SK-N-SH treated with all-trans-retinoic acid at 6 μM for 48 hours (cell line): ENCODE measurements at regions not wholly inside any gene's neighbourhood (a gene's known extent, or its start where the extent isn't known, plus 50 kb on each side); places are given as distances from the start of the nearest gene placed in this dataset.

Experiments used
- ATAC-seq: fragments of 200-7000 bp; cut with Tn5 transposase; 3 replicates; pipeline ENCODE4 v1.9.1; 2020; ENCODE audit warnings: mild to moderate bottlenecking, moderate library complexity
- ARNTL ChIP-seq: fragments of 450-650 bp; formaldehyde crosslinking; IDR thresholded peaks from 2 replicates; pipeline ENCODE4 v1.5.0; 2020; ENCODE audit warnings: low read depth, mild to moderate bottlenecking, moderate library complexity, borderline replicate concordance
- BACH2 ChIP-seq: fragments of 250-450 bp; sonication (Bioruptor Pico); IDR thresholded peaks from 2 replicates; pipeline ENCODE4 v1.9.0; 2021; ENCODE audit warnings: mild to moderate bottlenecking, borderline replicate concordance
- CSDC2 ChIP-seq: fragments of 250-450 bp; sonication (Bioruptor Pico); IDR thresholded peaks from 2 replicates; pipeline ENCODE4 v1.5.0; 2020; ENCODE audit warnings: mild to moderate bottlenecking, moderate library complexity
- GLIS3 ChIP-seq: fragments of 250-450 bp; sonication (Bioruptor Pico); IDR thresholded peaks from 2 replicates; pipeline ENCODE4 v1.5.0; 2020; ENCODE audit warnings: mild to moderate bottlenecking, moderate library complexity
- OSR1 ChIP-seq: fragments of 250-450 bp; sonication (Bioruptor Pico); IDR thresholded peaks from 2 replicates; pipeline ENCODE4 v1.8.0; 2022; ENCODE audit warnings: moderate library complexity, mild to moderate bottlenecking, inconsistent platforms
- PPARA ChIP-seq: fragments of 250-450 bp; sonication (Bioruptor Pico); IDR thresholded peaks from 2 replicates; pipeline ENCODE4 v1.5.0; 2020; ENCODE audit warnings: mild to moderate bottlenecking, borderline replicate concordance
- RARB ChIP-seq: fragments of 250-450 bp; sonication (Bioruptor Pico); IDR thresholded peaks from 2 replicates; pipeline ENCODE4 v1.8.0; 2021; ENCODE audit warnings: mild to moderate bottlenecking, moderate library complexity
- SNAI2 ChIP-seq: fragments of 250-450 bp; sonication (Bioruptor Pico); IDR thresholded peaks from 2 replicates; pipeline ENCODE4 v1.5.0; 2020; ENCODE audit warnings: mild to moderate bottlenecking, moderate library complexity
- TCF4 ChIP-seq: fragments of 250-450 bp; sonication (Bioruptor Pico); IDR thresholded peaks from 2 replicates; pipeline ENCODE4 v1.8.0; 2021; ENCODE audit warnings: mild to moderate bottlenecking, moderate library complexity, borderline replicate concordance
- ZC3H10 ChIP-seq: fragments of 250-450 bp; sonication (Bioruptor Pico); IDR thresholded peaks from 2 replicates; pipeline ENCODE4 v1.5.1; 2021; ENCODE audit warnings: mild to moderate bottlenecking, moderate library complexity
- ZFP3 ChIP-seq: fragments of 250-450 bp; sonication (Bioruptor Pico); IDR thresholded peaks from 2 replicates; pipeline ENCODE4 v1.5.0; 2020; ENCODE audit warnings: mild to moderate bottlenecking, moderate library complexity
- ZNF70 ChIP-seq: fragments of 450-650 bp; formaldehyde crosslinking; IDR thresholded peaks from 2 replicates; pipeline ENCODE4 v1.5.0; 2020; ENCODE audit warnings: mild to moderate bottlenecking, moderate library complexity
- ZNF8 ChIP-seq: fragments of 450-650 bp; formaldehyde crosslinking; IDR thresholded peaks from 2 replicates; pipeline ENCODE4 v1.5.0; 2020; ENCODE audit warnings: mild to moderate bottlenecking, moderate library complexity
- TF ChIP-seq, protein P1 (sequence below): fragments of 250-450 bp; sonication (Bioruptor Pico); IDR thresholded peaks from 2 replicates; pipeline ENCODE4 v1.8.0; 2020; ENCODE audit warnings: mild to moderate bottlenecking, moderate library complexity, borderline replicate concordance
- TF ChIP-seq, protein P2 (sequence below): fragments of 250-450 bp; sonication (Bioruptor Pico); IDR thresholded peaks from 2 replicates; pipeline ENCODE4 v1.5.1; 2020; ENCODE audit warnings: low read depth, mild to moderate bottlenecking, moderate library complexity
- TF ChIP-seq, protein P3 (sequence below): fragments of 250-450 bp; sonication (Bioruptor Pico); IDR thresholded peaks from 2 replicates; pipeline ENCODE4 v1.5.0; 2020; ENCODE audit warnings: mild to moderate bottlenecking, moderate library complexity
- TF ChIP-seq, protein P4 (sequence below): fragments of 250-450 bp; sonication (Bioruptor Pico); IDR thresholded peaks from 2 replicates; pipeline ENCODE4 v1.5.1; 2021; ENCODE audit warnings: mild to moderate bottlenecking, moderate library complexity

DNA sequence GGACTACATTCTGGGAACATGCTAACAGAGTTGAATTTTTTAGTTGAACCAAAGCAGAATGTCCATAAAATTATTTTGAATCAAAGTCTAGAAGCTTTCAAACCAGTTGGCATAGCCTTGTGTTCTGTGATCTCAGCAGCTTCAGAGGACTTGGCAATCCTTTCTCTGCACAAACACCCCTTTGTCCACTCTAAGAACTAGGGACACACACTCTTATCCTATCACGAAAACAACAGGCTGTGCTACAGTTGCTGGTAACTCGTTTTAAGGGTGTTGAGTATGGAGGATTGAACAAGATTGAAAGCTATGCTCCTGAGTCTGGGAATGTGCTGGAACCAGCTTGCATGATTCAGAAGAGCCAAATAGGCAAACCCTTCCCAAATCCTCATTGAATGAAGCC, 76.4 kb upstream of the PRSS58 start:
- no peak for ATAC-seq
- TF ChIP-seq BACH2 (CRISPR knock-in tag) (no peak), TCF4 (CRISPR knock-in tag) (no peak), ARNTL (CRISPR knock-in tag) (no peak)

DNA sequence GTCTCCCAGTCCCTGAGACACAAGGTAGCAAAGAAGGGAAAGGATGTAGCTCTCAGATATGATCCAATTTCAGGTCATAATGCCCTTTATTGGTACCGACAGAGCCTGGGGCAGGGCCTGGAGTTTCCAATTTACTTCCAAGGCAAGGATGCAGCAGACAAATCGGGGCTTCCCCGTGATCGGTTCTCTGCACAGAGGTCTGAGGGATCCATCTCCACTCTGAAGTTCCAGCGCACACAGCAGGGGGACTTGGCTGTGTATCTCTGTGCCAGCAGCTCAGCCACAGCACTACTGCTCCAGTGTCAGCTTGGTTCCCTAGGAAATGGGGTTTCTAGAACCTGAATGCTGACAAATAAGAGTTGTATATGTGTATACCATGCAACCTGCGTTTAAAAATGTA, 74.6 kb upstream of the PRSS58 start:
- no peak for TF ChIP-seq ZNF8 (CRISPR knock-in tag)
- no peak for TF ChIP-seq BACH2 (CRISPR knock-in tag)
- no peak for TF ChIP-seq CSDC2 (CRISPR knock-in tag)
- TF ChIP-seq, protein P1, sequence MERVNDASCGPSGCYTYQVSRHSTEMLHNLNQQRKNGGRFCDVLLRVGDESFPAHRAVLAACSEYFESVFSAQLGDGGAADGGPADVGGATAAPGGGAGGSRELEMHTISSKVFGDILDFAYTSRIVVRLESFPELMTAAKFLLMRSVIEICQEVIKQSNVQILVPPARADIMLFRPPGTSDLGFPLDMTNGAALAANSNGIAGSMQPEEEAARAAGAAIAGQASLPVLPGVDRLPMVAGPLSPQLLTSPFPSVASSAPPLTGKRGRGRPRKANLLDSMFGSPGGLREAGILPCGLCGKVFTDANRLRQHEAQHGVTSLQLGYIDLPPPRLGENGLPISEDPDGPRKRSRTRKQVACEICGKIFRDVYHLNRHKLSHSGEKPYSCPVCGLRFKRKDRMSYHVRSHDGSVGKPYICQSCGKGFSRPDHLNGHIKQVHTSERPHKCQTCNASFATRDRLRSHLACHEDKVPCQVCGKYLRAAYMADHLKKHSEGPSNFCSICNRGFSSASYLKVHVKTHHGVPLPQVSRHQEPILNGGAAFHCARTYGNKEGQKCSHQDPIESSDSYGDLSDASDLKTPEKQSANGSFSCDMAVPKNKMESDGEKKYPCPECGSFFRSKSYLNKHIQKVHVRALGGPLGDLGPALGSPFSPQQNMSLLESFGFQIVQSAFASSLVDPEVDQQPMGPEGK (CRISPR knock-in tag): no peak
- TF ChIP-seq ZFP3 (CRISPR knock-in tag): no peak
- TF ChIP-seq, protein P2, sequence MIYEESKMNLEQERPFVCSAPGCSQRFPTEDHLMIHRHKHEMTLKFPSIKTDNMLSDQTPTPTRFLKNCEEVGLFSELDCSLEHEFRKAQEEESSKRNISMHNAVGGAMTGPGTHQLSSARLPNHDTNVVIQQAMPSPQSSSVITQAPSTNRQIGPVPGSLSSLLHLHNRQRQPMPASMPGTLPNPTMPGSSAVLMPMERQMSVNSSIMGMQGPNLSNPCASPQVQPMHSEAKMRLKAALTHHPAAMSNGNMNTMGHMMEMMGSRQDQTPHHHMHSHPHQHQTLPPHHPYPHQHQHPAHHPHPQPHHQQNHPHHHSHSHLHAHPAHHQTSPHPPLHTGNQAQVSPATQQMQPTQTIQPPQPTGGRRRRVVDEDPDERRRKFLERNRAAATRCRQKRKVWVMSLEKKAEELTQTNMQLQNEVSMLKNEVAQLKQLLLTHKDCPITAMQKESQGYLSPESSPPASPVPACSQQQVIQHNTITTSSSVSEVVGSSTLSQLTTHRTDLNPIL (CRISPR knock-in tag): no peak
- TF ChIP-seq, protein P3, sequence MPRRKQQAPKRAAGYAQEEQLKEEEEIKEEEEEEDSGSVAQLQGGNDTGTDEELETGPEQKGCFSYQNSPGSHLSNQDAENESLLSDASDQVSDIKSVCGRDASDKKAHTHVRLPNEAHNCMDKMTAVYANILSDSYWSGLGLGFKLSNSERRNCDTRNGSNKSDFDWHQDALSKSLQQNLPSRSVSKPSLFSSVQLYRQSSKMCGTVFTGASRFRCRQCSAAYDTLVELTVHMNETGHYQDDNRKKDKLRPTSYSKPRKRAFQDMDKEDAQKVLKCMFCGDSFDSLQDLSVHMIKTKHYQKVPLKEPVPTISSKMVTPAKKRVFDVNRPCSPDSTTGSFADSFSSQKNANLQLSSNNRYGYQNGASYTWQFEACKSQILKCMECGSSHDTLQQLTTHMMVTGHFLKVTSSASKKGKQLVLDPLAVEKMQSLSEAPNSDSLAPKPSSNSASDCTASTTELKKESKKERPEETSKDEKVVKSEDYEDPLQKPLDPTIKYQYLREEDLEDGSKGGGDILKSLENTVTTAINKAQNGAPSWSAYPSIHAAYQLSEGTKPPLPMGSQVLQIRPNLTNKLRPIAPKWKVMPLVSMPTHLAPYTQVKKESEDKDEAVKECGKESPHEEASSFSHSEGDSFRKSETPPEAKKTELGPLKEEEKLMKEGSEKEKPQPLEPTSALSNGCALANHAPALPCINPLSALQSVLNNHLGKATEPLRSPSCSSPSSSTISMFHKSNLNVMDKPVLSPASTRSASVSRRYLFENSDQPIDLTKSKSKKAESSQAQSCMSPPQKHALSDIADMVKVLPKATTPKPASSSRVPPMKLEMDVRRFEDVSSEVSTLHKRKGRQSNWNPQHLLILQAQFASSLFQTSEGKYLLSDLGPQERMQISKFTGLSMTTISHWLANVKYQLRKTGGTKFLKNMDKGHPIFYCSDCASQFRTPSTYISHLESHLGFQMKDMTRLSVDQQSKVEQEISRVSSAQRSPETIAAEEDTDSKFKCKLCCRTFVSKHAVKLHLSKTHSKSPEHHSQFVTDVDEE (CRISPR knock-in tag): no peak
- no peak for TF ChIP-seq GLIS3 (CRISPR knock-in tag)
- no peak for TF ChIP-seq PPARA (CRISPR knock-in tag)
- TF ChIP-seq SNAI2 (CRISPR knock-in tag): no peak
- TF ChIP-seq ARNTL (CRISPR knock-in tag): no peak
- TF ChIP-seq TCF4 (CRISPR knock-in tag): no peak
- TF ChIP-seq RARB (CRISPR knock-in tag): no peak
- TF ChIP-seq OSR1: no peak
- TF ChIP-seq ZC3H10 (CRISPR knock-in tag): no peak
- no peak for ATAC-seq

DNA sequence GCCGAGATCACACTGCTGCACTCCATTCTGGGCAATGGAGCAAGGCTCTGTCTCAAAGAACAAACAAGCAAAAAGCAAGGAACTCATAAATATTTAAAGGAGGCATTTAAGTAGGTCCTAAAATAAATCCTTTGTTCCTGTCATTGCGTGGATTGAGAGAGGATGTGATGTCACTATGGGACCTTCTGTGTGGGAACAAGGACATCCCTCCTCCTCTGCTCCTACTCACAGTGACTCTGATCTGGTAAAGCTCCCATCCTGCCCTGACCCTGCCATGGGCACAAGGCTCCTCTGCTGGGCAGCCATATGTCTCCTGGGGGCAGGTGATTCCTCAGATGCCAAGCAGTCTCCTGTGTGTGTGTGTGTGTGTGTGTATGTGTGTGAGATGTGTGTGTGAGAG, 74.1 kb upstream of the PRSS58 start:
- TF ChIP-seq, protein P4, sequence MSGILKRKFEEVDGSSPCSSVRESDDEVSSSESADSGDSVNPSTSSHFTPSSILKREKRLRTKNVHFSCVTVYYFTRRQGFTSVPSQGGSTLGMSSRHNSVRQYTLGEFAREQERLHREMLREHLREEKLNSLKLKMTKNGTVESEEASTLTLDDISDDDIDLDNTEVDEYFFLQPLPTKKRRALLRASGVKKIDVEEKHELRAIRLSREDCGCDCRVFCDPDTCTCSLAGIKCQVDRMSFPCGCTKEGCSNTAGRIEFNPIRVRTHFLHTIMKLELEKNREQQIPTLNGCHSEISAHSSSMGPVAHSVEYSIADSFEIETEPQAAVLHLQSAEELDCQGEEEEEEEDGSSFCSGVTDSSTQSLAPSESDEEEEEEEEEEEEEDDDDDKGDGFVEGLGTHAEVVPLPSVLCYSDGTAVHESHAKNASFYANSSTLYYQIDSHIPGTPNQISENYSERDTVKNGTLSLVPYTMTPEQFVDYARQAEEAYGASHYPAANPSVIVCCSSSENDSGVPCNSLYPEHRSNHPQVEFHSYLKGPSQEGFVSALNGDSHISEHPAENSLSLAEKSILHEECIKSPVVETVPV (CRISPR knock-in tag): no peak
- TF ChIP-seq, protein P3 (CRISPR knock-in tag): no peak
- no peak for TF ChIP-seq GLIS3 (CRISPR knock-in tag)
- TF ChIP-seq ZNF70 (CRISPR knock-in tag): no peak
- no peak; the same call in 2 of the 3 replicates for ATAC-seq
